Adrenal gland (tissue), 9 donors: ENCODE measurements at regions not wholly inside any gene's neighbourhood (a gene's known extent, or its start where the extent isn't known, plus 50 kb on each side); places are given as distances from the start of the nearest gene placed in this dataset.
"Not testable (repeated sequence)": the region's sequence is repeated elsewhere in the genome, so short reads cannot be mapped to it uniquely, and the experiment has no call there.

Source experiments
- DNase-seq, 7 donors: peaks; one replicate each; pipeline ENCODE4 v3.0.0-alpha.2; 2019 to 2020
- H3K27ac ChIP-seq, 5 donors: fragments of 200-600 bp; sonication (generic) in 4 of 5; 1 replicate in 3 of 5; 2 replicates in 2 of 5; pipeline versions ENCODE4 v1.5.1 to v1.8.0; 2016 to 2020; ENCODE audit warnings: mild to moderate bottlenecking in 1 of 5
- H3K27me3 ChIP-seq: fragments of 200-600 bp; 2 replicates; pipeline ENCODE4 v1.8.0; 2021
- H3K36me3 ChIP-seq, 2 donors: fragments of 200-600 bp; replicated peaks in 1 of 2; 1 replicate in 1 of 2; 2 replicates in 1 of 2; pipeline versions ENCODE4 v1.5.1 to v1.8.0; 2018 to 2022
- H3K4me1 ChIP-seq, 2 donors: fragments of 200-600 bp; replicated peaks in 1 of 2; 1 replicate in 1 of 2; 2 replicates in 1 of 2; pipeline versions ENCODE4 v1.5.1 to v1.8.0; 2018 to 2021
- H3K4me3 ChIP-seq, 4 donors: fragments of 200-600 bp; sonication (generic) in 3 of 4; one replicate each; pipeline ENCODE4 v1.5.1; 2016 to 2018
- H3K9me3 ChIP-seq, 3 donors: fragments of 200-600 bp; sonication (generic) in 1 of 3; replicated peaks in 1 of 3; 1 replicate in 2 of 3; 2 replicates in 1 of 3; pipeline versions ENCODE4 v1.5.1 to v1.8.0; 2016 to 2021
- POLR2A ChIP-seq, 2 donors: fragments of 450-650 bp; IDR thresholded peaks; one replicate each; pipeline ENCODE4 v1.6.1; 2017; ENCODE audit warnings: antibody characterized with exemption in 2 of 2, mild to moderate bottlenecking in 2 of 2, moderate library complexity in 1 of 2
- WGBS, 4 donors: extraction: QIAGEN DNeasy Blood & Tissue Kit in 2 of 4; methylation state at CpG; one replicate each; pipeline versions ENCODE4 v1.1.5 to v1.1.7; 2013 to 2017; 5-methylcytosine and 5-hydroxymethylcytosine counted together
- intact Hi-C, 2 donors: fragments of 100-400 bp; cut with DNase I; formaldehyde crosslinking; loops; one replicate each; pipeline versions ENCODE4 v1.14.1 to v1.15.0; 2022 to 2023
- TF ChIP-seq, protein P1 (sequence below), 6 experiments: fragments of 450-650 bp in 4 of 6; fragments of 200-600 bp in 2 of 6; sonication (generic) in 1 of 6; IDR thresholded peaks; 1 replicate in 5 of 6; 2 replicates in 1 of 6; pipeline versions ENCODE4 v1.5.1 to v1.8.0; 2016 to 2021; ENCODE audit warnings: antibody characterized with exemption in 6 of 6, mild to moderate bottlenecking in 2 of 6, moderate library complexity in 1 of 6
- donor health status: healthy with polysubstance abuse.
- donor health status: Bipolar disorder and iron deficiency.
- donor health status: DM: yes; HTN: yes; CAD: no.
- donor health status: DM: no; HTN: no; CAD: no.
- donor health status: DM: no; HTN: no; CAD: no.

DNA sequence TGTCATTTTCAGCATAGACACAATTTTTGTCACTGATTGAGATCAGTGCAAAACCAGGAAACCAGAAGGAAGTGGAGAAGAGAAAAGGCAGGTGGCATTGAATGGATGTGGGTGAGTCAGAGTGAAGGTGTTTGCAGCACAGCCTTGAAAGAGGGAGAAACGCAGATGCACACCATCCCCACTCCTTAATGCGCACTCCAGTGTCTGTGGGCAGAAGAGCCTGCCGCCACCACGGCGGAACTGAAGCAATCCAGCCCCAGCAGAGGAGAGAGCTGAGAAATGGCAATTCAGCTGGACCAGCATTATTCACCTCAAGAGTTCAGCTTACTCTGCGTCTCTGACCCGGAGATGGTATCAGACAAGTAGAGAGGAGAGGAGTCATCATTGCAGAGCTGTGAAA lies 393.1 kb upstream of the FRG1 start:
- no peaks in the 10 kb centered on the region for H3K36me3 ChIP-seq
- no peaks in the 10 kb centered on the region for H3K4me1 ChIP-seq
- no peak for DNase-seq
- 67 to 76% (median 73%) methylated on average over 7 of the region's 7 CpGs for WGBS, 4 donors
- TF ChIP-seq, protein P1, sequence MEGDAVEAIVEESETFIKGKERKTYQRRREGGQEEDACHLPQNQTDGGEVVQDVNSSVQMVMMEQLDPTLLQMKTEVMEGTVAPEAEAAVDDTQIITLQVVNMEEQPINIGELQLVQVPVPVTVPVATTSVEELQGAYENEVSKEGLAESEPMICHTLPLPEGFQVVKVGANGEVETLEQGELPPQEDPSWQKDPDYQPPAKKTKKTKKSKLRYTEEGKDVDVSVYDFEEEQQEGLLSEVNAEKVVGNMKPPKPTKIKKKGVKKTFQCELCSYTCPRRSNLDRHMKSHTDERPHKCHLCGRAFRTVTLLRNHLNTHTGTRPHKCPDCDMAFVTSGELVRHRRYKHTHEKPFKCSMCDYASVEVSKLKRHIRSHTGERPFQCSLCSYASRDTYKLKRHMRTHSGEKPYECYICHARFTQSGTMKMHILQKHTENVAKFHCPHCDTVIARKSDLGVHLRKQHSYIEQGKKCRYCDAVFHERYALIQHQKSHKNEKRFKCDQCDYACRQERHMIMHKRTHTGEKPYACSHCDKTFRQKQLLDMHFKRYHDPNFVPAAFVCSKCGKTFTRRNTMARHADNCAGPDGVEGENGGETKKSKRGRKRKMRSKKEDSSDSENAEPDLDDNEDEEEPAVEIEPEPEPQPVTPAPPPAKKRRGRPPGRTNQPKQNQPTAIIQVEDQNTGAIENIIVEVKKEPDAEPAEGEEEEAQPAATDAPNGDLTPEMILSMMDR (IDR thresholded peaks at IDR 0.05), result no peak
- TF ChIP-seq POLR2A (IDR thresholded peaks at IDR 0.05), result no peak
- intact Hi-C loops, result no loop called here
- no peaks in the 10 kb centered on the region for H3K27me3 ChIP-seq
- H3K9me3 ChIP-seq, result no peaks in the 10 kb centered on the region
- H3K27ac ChIP-seq, result no peak overlapping the region
- H3K4me3 ChIP-seq, result no peak overlapping the region

DNA sequence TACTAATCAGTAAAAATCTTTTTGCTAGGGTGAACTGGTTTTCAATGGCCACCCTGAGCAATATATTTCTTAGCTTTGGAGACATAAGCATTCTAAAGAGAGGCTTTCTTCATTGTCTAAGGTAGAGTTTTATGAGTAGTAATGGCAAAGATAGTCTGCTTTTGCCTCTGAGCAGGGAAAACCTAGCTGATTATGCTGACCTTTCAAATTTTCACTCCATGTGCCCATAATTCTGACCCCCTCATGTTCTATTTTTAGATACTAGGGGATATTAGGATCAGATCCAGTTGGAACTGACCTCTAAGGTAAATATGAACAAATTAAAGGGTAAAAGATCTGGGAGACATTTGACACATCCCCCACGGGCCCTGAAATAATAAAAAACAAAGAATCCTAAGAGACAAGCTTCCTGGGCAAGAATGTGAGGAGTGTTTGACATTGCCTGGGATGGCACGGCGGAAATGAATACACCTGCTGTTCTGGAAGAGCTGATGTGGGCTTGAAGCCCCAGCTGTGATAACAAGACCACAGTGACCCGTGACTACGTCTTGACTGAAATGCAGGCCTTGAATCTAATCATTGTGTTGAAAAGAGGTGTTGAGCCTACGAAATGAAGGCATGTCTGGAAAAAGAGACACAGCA lies 392.1 kb upstream of the FRG1 start:
- 73 to 80% (median 79%) methylated on average over 6 of the region's 6 CpGs for WGBS, 4 donors

DNA sequence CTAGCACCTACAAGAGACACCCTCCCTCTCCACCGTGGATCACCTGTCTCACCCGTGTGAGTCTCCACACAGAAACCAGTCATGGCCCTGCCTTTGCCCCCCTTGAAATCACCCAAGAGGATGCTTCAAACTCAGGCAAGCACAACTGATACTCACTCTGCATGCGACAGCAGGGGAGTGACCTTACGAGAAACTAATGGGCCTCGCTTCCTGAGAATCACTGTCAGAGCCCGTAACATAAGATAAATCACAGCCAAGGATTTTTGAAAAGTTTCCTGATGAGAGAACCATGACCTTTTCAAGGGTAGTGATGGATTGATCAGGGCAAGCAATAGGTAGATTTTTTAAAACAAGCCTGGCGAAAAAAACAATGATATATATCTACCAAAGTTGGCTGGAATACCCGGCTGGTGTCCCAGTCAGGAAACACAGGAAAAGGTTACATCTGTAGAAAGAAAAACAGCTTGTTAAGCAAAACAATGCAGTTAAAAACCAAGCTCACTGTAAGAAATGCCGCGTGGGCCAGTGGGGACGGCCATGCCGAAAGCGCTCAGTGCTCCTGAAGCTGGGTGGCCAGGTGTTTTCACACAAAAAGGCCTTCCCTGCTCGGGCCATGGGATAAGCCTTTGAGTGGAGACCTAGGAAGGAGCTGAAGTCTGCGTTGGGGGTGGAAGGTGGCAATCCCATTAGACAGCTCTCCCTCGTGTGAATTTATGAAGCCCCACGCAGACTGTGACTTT lies 388.6 kb upstream of the FRG1 start:
- H3K4me3 ChIP-seq, DNase-seq, H3K27ac ChIP-seq, H3K36me3 ChIP-seq, intact Hi-C loops, H3K4me1 ChIP-seq, H3K9me3 ChIP-seq, H3K27me3 ChIP-seq: not testable (repeated sequence)
- WGBS, 4 donors, result 39 to 57% (median 51%) methylated on average over 10 to 17 of the region's 17 CpGs

More for the DNA sequence above, 392.1 kb upstream of the FRG1 start:
- Histone ChIP-seq H3K4me3 (no peak overlapping the region), H3K27me3 (no peaks in the 10 kb centered on the region), H3K36me3 (no peaks in the 10 kb centered on the region), H3K4me1 (no peaks in the 10 kb centered on the region), H3K27ac (no peak overlapping the region), H3K9me3 (no peaks in the 10 kb centered on the region)
- no peak for DNase-seq
- intact Hi-C loops, result no loop called here
- TF ChIP-seq POLR2A (IDR thresholded peaks at IDR 0.05), result no peak
- TF ChIP-seq, protein P1 (IDR thresholded peaks at IDR 0.05), result no peak

DNA sequence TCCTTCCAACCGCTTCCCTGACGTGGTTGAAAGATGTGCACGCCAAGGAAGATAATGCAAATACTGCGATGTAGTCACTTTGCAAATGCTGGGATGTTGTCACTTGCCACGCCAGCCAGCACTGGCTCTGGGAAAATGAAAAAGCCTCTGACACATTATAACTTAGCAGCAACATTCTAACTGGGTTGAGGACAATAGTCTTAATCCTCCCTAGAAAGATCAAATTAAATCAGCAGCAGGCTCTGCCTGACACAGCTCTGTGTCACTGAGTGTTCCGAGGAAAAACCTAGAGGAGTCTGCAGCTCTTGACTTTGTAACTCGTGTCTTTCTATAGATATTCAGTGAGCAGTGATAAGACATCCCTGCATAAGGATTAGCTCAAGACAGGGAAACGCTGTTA lies 380.1 kb upstream of the FRG1 start:
- DNase-seq, intact Hi-C loops, H3K4me1 ChIP-seq, H3K27me3 ChIP-seq, H3K9me3 ChIP-seq, H3K36me3 ChIP-seq, H3K4me3 ChIP-seq, H3K27ac ChIP-seq: not testable (repeated sequence)
- WGBS, 4 donors, result 80 to 87% (median 82%) methylated on average over 7 to 8 of the region's 8 CpGs

DNA sequence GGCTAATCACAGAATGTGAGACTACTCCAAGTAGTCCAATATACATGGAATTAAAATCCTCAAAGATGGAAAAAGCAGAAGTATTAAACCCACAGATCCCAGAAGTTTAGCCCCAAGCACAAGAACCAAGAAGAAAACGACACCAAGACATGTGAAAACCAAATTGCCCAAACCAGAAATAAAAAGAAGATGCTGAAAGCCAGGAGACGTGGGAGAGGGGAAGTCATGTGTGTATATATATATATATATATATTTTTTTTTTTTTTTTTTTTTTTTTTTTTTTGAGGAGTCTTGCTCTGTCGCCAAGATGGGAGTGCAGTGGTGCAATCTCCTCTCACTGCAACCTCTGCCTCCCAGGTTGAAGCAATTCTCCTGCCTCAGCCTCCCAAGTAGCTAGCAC lies 376.9 kb upstream of the FRG1 start:
- H3K27ac ChIP-seq, intact Hi-C loops, H3K36me3 ChIP-seq, DNase-seq, H3K27me3 ChIP-seq, H3K4me3 ChIP-seq, H3K4me1 ChIP-seq, H3K9me3 ChIP-seq: not testable (repeated sequence)
- 54 to 71% (median 64%) methylated on average over 3 of the region's 3 CpGs for WGBS, 4 donors

DNA sequence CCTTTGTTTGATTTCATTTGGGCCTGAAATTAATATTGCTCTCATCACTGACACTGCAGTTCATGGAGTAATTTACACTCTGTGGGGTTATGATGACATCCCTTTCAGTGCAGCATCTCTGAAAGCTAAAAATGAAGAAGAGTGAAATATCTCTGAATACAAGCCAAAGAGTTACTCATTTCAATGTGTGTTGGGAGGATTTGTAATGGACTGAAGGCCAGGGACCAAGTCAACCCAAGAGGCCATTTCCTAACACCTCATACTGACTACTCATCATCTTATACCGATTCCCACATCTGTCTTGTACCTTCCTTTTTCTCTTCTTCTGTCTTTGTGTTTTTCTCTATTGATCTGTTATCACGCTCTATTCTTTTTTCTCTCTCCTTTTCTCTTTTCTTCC lies 374.4 kb upstream of the FRG1 start:
- DNase-seq, H3K36me3 ChIP-seq, H3K4me3 ChIP-seq, H3K27ac ChIP-seq, intact Hi-C loops, H3K27me3 ChIP-seq, H3K9me3 ChIP-seq, H3K4me1 ChIP-seq: not testable (repeated sequence)
- 77 to 89% (median 84%) methylated on average over 2 of the region's 2 CpGs for WGBS, 4 donors

DNA sequence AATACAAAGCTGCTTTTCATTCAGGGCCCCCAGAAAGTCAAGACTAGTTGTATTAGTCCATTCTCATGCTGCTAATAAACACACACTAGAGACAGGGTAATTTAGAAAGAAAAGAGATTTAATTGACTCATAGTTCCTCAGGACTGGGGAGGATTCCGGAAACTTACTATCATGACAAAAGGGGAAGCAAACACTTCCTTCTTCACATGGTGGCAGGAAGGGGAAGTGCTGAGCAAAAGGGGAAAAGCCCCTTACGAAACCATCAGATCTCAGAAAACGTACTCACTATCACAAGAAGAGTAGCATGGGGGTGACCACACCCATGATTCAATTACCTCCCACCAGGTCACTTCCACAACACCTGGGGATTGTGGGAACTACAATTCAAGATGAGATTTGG lies 373.8 kb upstream of the FRG1 start:
- H3K27ac ChIP-seq, H3K4me1 ChIP-seq, H3K4me3 ChIP-seq, H3K36me3 ChIP-seq, intact Hi-C loops, H3K9me3 ChIP-seq, H3K27me3 ChIP-seq: not testable (repeated sequence)
- peak in 1 of 7 donors; percentile 4 for DNase-seq
- 62 to 78% (median 64%) methylated on average over 3 of the region's 3 CpGs for WGBS, 4 donors

DNA sequence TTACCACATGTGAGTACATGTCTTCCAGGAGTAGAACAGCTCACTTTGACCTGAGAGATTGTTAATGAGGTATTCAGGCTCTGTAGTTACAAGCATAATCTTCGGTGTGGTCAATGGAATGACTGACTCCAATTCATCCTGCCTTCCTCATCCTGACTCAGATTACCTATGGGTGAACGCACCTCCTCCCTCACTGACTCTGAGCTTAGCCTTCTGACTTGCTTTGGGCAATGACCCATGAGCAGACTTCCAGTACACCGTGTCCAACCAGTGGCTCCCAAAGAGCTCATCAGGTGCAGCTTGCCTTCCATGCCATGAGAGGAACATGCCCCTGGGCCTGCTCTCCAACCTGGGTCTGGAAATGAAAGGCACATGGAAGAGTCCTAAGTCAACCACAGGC lies 361.0 kb upstream of the FRG1 start:
- H3K36me3 ChIP-seq, H3K4me1 ChIP-seq, H3K27me3 ChIP-seq, H3K4me3 ChIP-seq, intact Hi-C loops, H3K9me3 ChIP-seq, DNase-seq, H3K27ac ChIP-seq: not testable (repeated sequence)
- 64 to 93% (median 90%) methylated on average over 2 to 3 of the region's 3 CpGs for WGBS, 4 donors

DNA sequence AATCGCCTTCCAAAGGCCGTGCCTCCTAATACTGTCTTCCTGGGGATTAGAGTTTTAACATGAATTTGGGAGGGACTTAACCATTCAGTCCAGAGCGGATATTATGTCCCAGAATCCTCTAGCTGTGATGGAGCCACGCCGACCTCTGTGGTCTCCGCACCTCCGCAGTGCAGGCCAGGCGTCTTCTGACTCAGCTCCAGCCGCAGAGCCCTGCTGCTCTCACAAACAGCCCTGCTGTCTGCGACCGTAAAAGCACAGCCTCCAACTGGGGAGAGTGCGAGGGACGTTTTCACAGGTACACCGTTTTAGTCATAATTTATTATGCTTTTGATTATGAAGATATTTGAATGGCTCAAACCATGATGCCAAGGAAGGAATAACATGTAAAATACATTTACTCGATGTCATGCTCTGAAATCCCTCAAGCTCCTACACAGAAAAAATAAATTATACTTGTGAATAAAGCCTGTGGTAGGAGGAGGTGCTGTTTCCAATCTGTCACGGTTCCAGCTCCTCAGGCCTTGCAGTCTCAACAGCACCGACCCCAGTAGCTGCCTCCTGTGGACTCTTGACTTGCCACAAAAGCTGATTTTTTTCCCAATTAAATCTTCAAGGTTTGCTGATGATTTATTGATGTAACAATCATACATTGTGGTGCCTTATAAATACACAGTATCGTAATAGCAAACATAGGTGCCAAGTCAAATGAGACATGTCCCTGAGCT lies 353.6 kb upstream of the FRG1 start:
- H3K4me3 ChIP-seq, result not testable (repeated sequence)

More for the DNA sequence above, 353.6 kb upstream of the FRG1 start:
- H3K36me3 ChIP-seq, intact Hi-C loops, H3K4me1 ChIP-seq, H3K9me3 ChIP-seq, DNase-seq, H3K27me3 ChIP-seq, H3K27ac ChIP-seq: not testable (repeated sequence)
- 79 to 85% (median 82%) methylated on average over 17 to 18 of the region's 18 CpGs for WGBS, 4 donors
